MM.1S (cell line): ENCODE measurements at regions not wholly inside any gene's neighbourhood (a gene's known extent, or its start where the extent isn't known, plus 50 kb on each side); places are given as distances from the start of the nearest gene placed in this dataset.

Source experiments
- DNase-seq: peaks from one replicate; pipeline ENCODE4 v3.0.0-alpha.2; 2015
- H2AFZ ChIP-seq: fragments of 300-600 bp; sonication (generic); 2 replicates; pipeline ENCODE4 v1.6.0; 2016; ENCODE audit warnings: antibody characterized with exemption, low read length
- H3F3A ChIP-seq: fragments of 300-600 bp; sonication (generic); 2 replicates; pipeline ENCODE4 v1.6.1; 2016; ENCODE audit warnings: mild to moderate bottlenecking, antibody characterized with exemption, low read length, moderate library complexity, mixed read lengths; ENCODE audit not compliant: insufficient read depth
- H3K27ac ChIP-seq: fragments of 300-600 bp; sonication (generic); 2 replicates; pipeline ENCODE4 v1.5.1; 2016; ENCODE audit warnings: mild to moderate bottlenecking, low read length
- H3K27me3 ChIP-seq: fragments of 300-600 bp; sonication (generic); replicated peaks from 2 replicates; pipeline ENCODE4 v1.6.0; 2016; ENCODE audit warnings: low read length; ENCODE audit not compliant: insufficient read depth
- H3K36me3 ChIP-seq: fragments of 300-600 bp; sonication (generic); replicated peaks from 2 replicates; pipeline ENCODE4 v1.6.1; 2016; ENCODE audit warnings: mild to moderate bottlenecking, low read length, mixed read lengths; ENCODE audit not compliant: insufficient read depth
- H3K4me1 ChIP-seq: fragments of 300-600 bp; sonication (generic); 2 replicates; pipeline ENCODE4 v1.6.1; 2016; ENCODE audit warnings: low read length, mixed read lengths
- H3K4me2 ChIP-seq: fragments of 300-600 bp; sonication (generic); 2 replicates; pipeline ENCODE4 v1.6.0; 2016; ENCODE audit warnings: low read depth, low read length
- H3K4me3 ChIP-seq: fragments of 300-600 bp; sonication (generic); 2 replicates; pipeline ENCODE4 v1.5.1; 2016; ENCODE audit warnings: low read length, mixed read lengths
- H3K79me2 ChIP-seq: fragments of 300-600 bp; sonication (generic); 2 replicates; pipeline ENCODE4 v1.6.1; 2016; ENCODE audit warnings: mixed run types, low read length, mixed read lengths
- H3K9ac ChIP-seq: fragments of 300-600 bp; sonication (generic); 2 replicates; pipeline ENCODE4 v1.6.1; 2016; ENCODE audit warnings: low read length, mixed read lengths
- H3K9me2 ChIP-seq: fragments of 300-600 bp; sonication (generic); replicated peaks from 2 replicates; pipeline ENCODE4 v1.6.1; 2016; ENCODE audit warnings: mild to moderate bottlenecking, low read length, mixed read lengths; ENCODE audit not compliant: insufficient read depth
- H3K9me3 ChIP-seq: fragments of 300-600 bp; sonication (generic); replicated peaks from 2 replicates; pipeline ENCODE4 v1.6.1; 2016; ENCODE audit warnings: mild to moderate bottlenecking, low read length, mixed read lengths; ENCODE audit not compliant: insufficient read depth
- H4K20me1 ChIP-seq: fragments of 300-600 bp; sonication (generic); 2 replicates; pipeline ENCODE4 v1.6.1; 2016; ENCODE audit warnings: mild to moderate bottlenecking, low read length, moderate library complexity, mixed read lengths; ENCODE audit not compliant: insufficient read depth
- CTCF ChIP-seq: fragments of 300-600 bp; sonication (generic); IDR thresholded peaks from 2 replicates; pipeline ENCODE4 v1.5.1; 2016; ENCODE audit warnings: antibody characterized with exemption, low read length, mixed read lengths
- EZH2 ChIP-seq: fragments of 300-600 bp; sonication (generic); optimal IDR thresholded peaks from 2 replicates; pipeline ENCODE3; 2017; ENCODE audit warnings: low read depth, mild to moderate bottlenecking, antibody characterized with exemption, low read length, mixed read lengths
- EZH2phosphoT487 ChIP-seq: fragments of 300-600 bp; sonication (generic); IDR thresholded peaks from 2 replicates; pipeline ENCODE4 v1.6.1; 2018; ENCODE audit warnings: antibody characterized with exemption, low read length

GRCh38 chr15:49718234-49718633 is 97.4 kb downstream of the DTWD1 start:
- Histone ChIP-seq H3F3A (no peaks in the 10 kb centered on the region), H3K27ac (no peak overlapping the region), H3K79me2 (no peaks in the 10 kb centered on the region), H3K9me3 (no peaks in the 10 kb centered on the region), H3K4me3 (no peak overlapping the region), H3K4me1 (no peaks in the 10 kb centered on the region), H3K9ac (no peak overlapping the region), H2AFZ (no peak overlapping the region), H3K27me3 (no peaks in the 10 kb centered on the region), H3K9me2 (no peaks in the 10 kb centered on the region), H3K4me2 (no peak overlapping the region), H4K20me1 (no peaks in the 10 kb centered on the region), H3K36me3 (no peaks in the 10 kb centered on the region)
- DNase-seq: no peak
- TF ChIP-seq CTCF (no peak), EZH2phosphoT487 (no peak), EZH2 (no peak)

- H3K27ac ChIP-seq: no peak overlapping the region
- TF ChIP-seq EZH2: no peak
- TF ChIP-seq EZH2phosphoT487: no peak
- no peak for TF ChIP-seq CTCF
Measured at GRCh38 chr15:49718846-49719245, 98.0 kb downstream of the DTWD1 start.

GRCh38 chr15:49720261-49720660 is 99.4 kb downstream of the DTWD1 start:
- H3K4me1 ChIP-seq: no peaks in the 10 kb centered on the region
- H3K79me2 ChIP-seq: no peaks in the 10 kb centered on the region
- no peak for DNase-seq
- H3K27me3 ChIP-seq: no peaks in the 10 kb centered on the region
- no peaks in the 10 kb centered on the region for H3F3A ChIP-seq
- H2AFZ ChIP-seq: no peak overlapping the region
- no peak for TF ChIP-seq EZH2
- TF ChIP-seq EZH2phosphoT487: no peak
- TF ChIP-seq CTCF: no peak
- no peaks in the 10 kb centered on the region for H3K36me3 ChIP-seq
- no peaks in the 10 kb centered on the region for H3K9me3 ChIP-seq
- no peak overlapping the region for H3K4me3 ChIP-seq
- no peaks in the 10 kb centered on the region for H4K20me1 ChIP-seq
- H3K27ac ChIP-seq: no peak overlapping the region
- no peaks in the 10 kb centered on the region for H3K9me2 ChIP-seq
- H3K9ac ChIP-seq: no peak overlapping the region
- H3K4me2 ChIP-seq: no peak overlapping the region

More at GRCh38 chr15:49718846-49719245, 98.0 kb downstream of the DTWD1 start:
- H3K79me2 ChIP-seq: no peaks in the 10 kb centered on the region
- H3K36me3 ChIP-seq: no peaks in the 10 kb centered on the region
- no peaks in the 10 kb centered on the region for H4K20me1 ChIP-seq
- H3K4me1 ChIP-seq: no peaks in the 10 kb centered on the region
- DNase-seq: no peak
- no peak overlapping the region for H3K4me2 ChIP-seq
- H3K9me2 ChIP-seq: no peaks in the 10 kb centered on the region
- no peaks in the 10 kb centered on the region for H3K27me3 ChIP-seq
- no peak overlapping the region for H3K4me3 ChIP-seq
- no peak overlapping the region for H2AFZ ChIP-seq
- no peaks in the 10 kb centered on the region for H3F3A ChIP-seq
- no peaks in the 10 kb centered on the region for H3K9me3 ChIP-seq
- H3K9ac ChIP-seq: no peak overlapping the region

- Histone ChIP-seq H4K20me1 (no peaks in the 10 kb centered on the region), H3K4me2 (no peak overlapping the region), H3K9me2 (no peaks in the 10 kb centered on the region), H3K9ac (no peak overlapping the region), H3K27me3 (no peaks in the 10 kb centered on the region), H3K36me3 (no peaks in the 10 kb centered on the region), H3K79me2 (no peaks in the 10 kb centered on the region), H2AFZ (no peak overlapping the region), H3F3A (no peaks in the 10 kb centered on the region), H3K4me1 (no peaks in the 10 kb centered on the region), H3K27ac (no peak overlapping the region), H3K9me3 (no peaks in the 10 kb centered on the region), H3K4me3 (no peak overlapping the region)
- no peak for DNase-seq
- no peak for TF ChIP-seq CTCF
- TF ChIP-seq EZH2phosphoT487: no peak
- TF ChIP-seq EZH2: no peak
Measured at GRCh38 chr15:49721091-49721490, 100.2 kb downstream of the DTWD1 start.
